H9 (cell line): ENCODE measurements at regions not wholly inside any gene's neighbourhood (a gene's known extent, or its start where the extent isn't known, plus 50 kb on each side); places are given as distances from the start of the nearest gene placed in this dataset.

ENCODE experiments used
- DNase-seq: peaks from one replicate; pipeline ENCODE4 v3.0.0-alpha.2; 2017
- H2AFZ ChIP-seq: one replicate; pipeline ENCODE4 v1.6.1; 2013; ENCODE audit warnings: mild to moderate bottlenecking, low read length, control low read depth, moderate library complexity
- H2AK5ac ChIP-seq: 2 replicates; pipeline ENCODE4 v1.6.1; 2013; ENCODE audit warnings: low read length, control low read depth, mixed read lengths; ENCODE audit not compliant: insufficient read length
- H2BK120ac ChIP-seq: one replicate; pipeline ENCODE4 v1.6.1; 2013; ENCODE audit warnings: low read depth, mild to moderate bottlenecking, low read length, control low read depth, inconsistent platforms; ENCODE audit not compliant: poor library complexity, severe bottlenecking
- H2BK12ac ChIP-seq: 2 replicates; pipeline ENCODE4 v1.6.1; 2013; ENCODE audit warnings: low read length, control low read depth, mixed read lengths, low read depth; ENCODE audit not compliant: insufficient read length
- H2BK15ac ChIP-seq: 2 replicates; pipeline ENCODE4 v1.6.1; 2013; ENCODE audit warnings: low read depth, low read length, control low read depth
- H2BK20ac ChIP-seq: one replicate; pipeline ENCODE4 v1.6.1; 2013; ENCODE audit warnings: low read depth, mild to moderate bottlenecking, low read length, control low read depth, inconsistent platforms; ENCODE audit not compliant: poor library complexity, severe bottlenecking
- H2BK5ac ChIP-seq: 2 replicates; pipeline ENCODE4 v1.6.1; 2013; ENCODE audit warnings: low read length, control low read depth, mixed read lengths; ENCODE audit not compliant: insufficient read length
- H3K14ac ChIP-seq: 2 replicates; pipeline ENCODE4 v1.6.1; 2013; ENCODE audit warnings: low read length, control low read depth; ENCODE audit not compliant: insufficient read depth
- H3K18ac ChIP-seq: 2 replicates; pipeline ENCODE4 v1.6.1; 2013; ENCODE audit warnings: low read depth, mild to moderate bottlenecking, mixed read lengths, low read length, control low read depth; ENCODE audit not compliant: insufficient read length
- H3K23ac ChIP-seq: 2 replicates; pipeline ENCODE4 v1.6.1; 2013; ENCODE audit warnings: low read length, control low read depth, mixed read lengths, low read depth; ENCODE audit not compliant: insufficient read length
- H3K23me2 ChIP-seq: 2 replicates; pipeline ENCODE4 v1.6.1; 2013; ENCODE audit warnings: low read depth, mild to moderate bottlenecking, mixed read lengths, low read length, control low read depth; ENCODE audit not compliant: insufficient read length, poor library complexity, severe bottlenecking
- H3K27ac ChIP-seq: 2 replicates; pipeline ENCODE4 v1.5.1; 2013; ENCODE audit warnings: low read length, control low read depth, mixed read lengths, low read depth; ENCODE audit not compliant: insufficient read length
- H3K27me3 ChIP-seq: 2 replicates; pipeline ENCODE4 v1.6.1; 2013; ENCODE audit warnings: low read length, control low read depth, inconsistent platforms; ENCODE audit not compliant: insufficient read depth
- H3K4ac ChIP-seq: 2 replicates; pipeline ENCODE4 v1.6.1; 2013; ENCODE audit warnings: low read depth, mild to moderate bottlenecking, control low read depth, inconsistent platforms, low read length, moderate library complexity
- H3K4me1 ChIP-seq: 2 replicates; pipeline ENCODE4 v1.6.1; 2013; ENCODE audit warnings: low read length, control low read depth, inconsistent platforms; ENCODE audit not compliant: insufficient read depth
- H3K4me2 ChIP-seq: 2 replicates; pipeline ENCODE4 v1.6.1; 2013; ENCODE audit warnings: low read length, control low read depth, mixed read lengths; ENCODE audit not compliant: insufficient read length, insufficient read depth
- H3K56ac ChIP-seq: 2 replicates; pipeline ENCODE4 v1.6.1; 2013; ENCODE audit warnings: low read depth, mild to moderate bottlenecking, mixed read lengths, low read length, control low read depth; ENCODE audit not compliant: insufficient read length
- H3K79me1 ChIP-seq: 2 replicates; pipeline ENCODE4 v1.6.1; 2013; ENCODE audit warnings: low read depth, mild to moderate bottlenecking, moderate library complexity, low read length, control low read depth, inconsistent platforms; ENCODE audit not compliant: insufficient read depth, poor library complexity, severe bottlenecking
- H3K79me2 ChIP-seq: 2 replicates; pipeline ENCODE4 v1.6.1; 2013; ENCODE audit warnings: low read length, control low read depth, inconsistent platforms; ENCODE audit not compliant: insufficient read depth
- H3K9ac ChIP-seq: 2 replicates; pipeline ENCODE4 v1.6.1; 2013; ENCODE audit warnings: low read length, control low read depth, mixed read lengths; ENCODE audit not compliant: insufficient read length; ENCODE audit errors: extremely low read depth
- H3K9me3 ChIP-seq: one replicate; pipeline ENCODE4 v1.6.1; 2013; ENCODE audit warnings: low read depth, low read length, inconsistent platforms; ENCODE audit not compliant: control insufficient read depth
- H3T11ph ChIP-seq: one replicate; pipeline ENCODE4 v1.6.1; 2013; ENCODE audit warnings: mild to moderate bottlenecking, low read length, control low read depth, inconsistent platforms
- H4K20me1 ChIP-seq: one replicate; pipeline ENCODE4 v1.6.1; 2013; ENCODE audit not compliant: control insufficient read depth, insufficient read length, insufficient read depth
- H4K5ac ChIP-seq: 2 replicates; pipeline ENCODE4 v1.6.1; 2013; ENCODE audit warnings: low read depth, mild to moderate bottlenecking, mixed read lengths, low read length, control low read depth; ENCODE audit not compliant: insufficient read length
- H4K8ac ChIP-seq: replicated peaks from 2 replicates; pipeline ENCODE4 v1.6.1; 2013; ENCODE audit warnings: low read length, control low read depth, mixed read lengths, low read depth; ENCODE audit not compliant: insufficient read length
- H4K91ac ChIP-seq: 2 replicates; pipeline ENCODE4 v1.6.1; 2013; ENCODE audit warnings: low read depth, mild to moderate bottlenecking, moderate library complexity, mixed read lengths, low read length, control low read depth; ENCODE audit not compliant: insufficient read length
- H3K27ac Mint-ChIP-seq, 3 experiments: 2 replicates in 2 of 3; 3 replicates in 1 of 3; pipeline ENCODE4 v1.8.0; 2020 to 2021; ENCODE audit warnings: mixed read lengths in 3 of 3, mild to moderate bottlenecking in 1 of 3, moderate library complexity in 1 of 3
- H3K27me3 Mint-ChIP-seq: 2 replicates; pipeline ENCODE4 v1.8.0; 2021; ENCODE audit warnings: low read depth, mild to moderate bottlenecking, moderate library complexity, mixed read lengths
- H3K36me3 Mint-ChIP-seq, 3 experiments: 2 replicates in 2 of 3; 3 replicates in 1 of 3; pipeline ENCODE4 v1.8.0; 2020 to 2021; ENCODE audit warnings: low read depth in 3 of 3, mixed read lengths in 3 of 3; ENCODE audit not compliant: insufficient read depth in 1 of 3
- H3K4me1 Mint-ChIP-seq, 2 experiments: 2 replicates each; pipeline ENCODE4 v1.8.0; 2020; ENCODE audit warnings: mixed read lengths in 2 of 2
- H3K4me3 Mint-ChIP-seq, 2 experiments: 2 replicates in 1 of 2; 3 replicates in 1 of 2; pipeline ENCODE4 v1.8.0; 2020 to 2021; ENCODE audit warnings: mild to moderate bottlenecking in 2 of 2, mixed read lengths in 2 of 2, moderate library complexity in 1 of 2
- H3K9me3 Mint-ChIP-seq, 2 experiments: 2 replicates in 1 of 2; 3 replicates in 1 of 2; pipeline ENCODE4 v1.8.0; 2020; ENCODE audit warnings: mild to moderate bottlenecking in 2 of 2, mixed read lengths in 2 of 2, moderate library complexity in 1 of 2
- WGBS: extraction: QIAGEN DNeasy Blood & Tissue Kit; methylation state at CpG from one replicate; pipeline ENCODE4 v1.1.7; 2013; ENCODE audit warnings: missing lambda C conversion rate, low lambda C conversion rate, mixed read lengths; ENCODE audit not compliant: insufficient read length; ENCODE audit errors: extremely low coverage; 5-methylcytosine and 5-hydroxymethylcytosine counted together
- TF ChIP-seq, protein P1 (sequence below): fragments of 200-600 bp; sonication (generic); conservative IDR thresholded peaks from 3 replicates; pipeline ENCODE4 v1.8.0; 2021; ENCODE audit warnings: antibody characterized with exemption, mild to moderate bottlenecking

DNA sequence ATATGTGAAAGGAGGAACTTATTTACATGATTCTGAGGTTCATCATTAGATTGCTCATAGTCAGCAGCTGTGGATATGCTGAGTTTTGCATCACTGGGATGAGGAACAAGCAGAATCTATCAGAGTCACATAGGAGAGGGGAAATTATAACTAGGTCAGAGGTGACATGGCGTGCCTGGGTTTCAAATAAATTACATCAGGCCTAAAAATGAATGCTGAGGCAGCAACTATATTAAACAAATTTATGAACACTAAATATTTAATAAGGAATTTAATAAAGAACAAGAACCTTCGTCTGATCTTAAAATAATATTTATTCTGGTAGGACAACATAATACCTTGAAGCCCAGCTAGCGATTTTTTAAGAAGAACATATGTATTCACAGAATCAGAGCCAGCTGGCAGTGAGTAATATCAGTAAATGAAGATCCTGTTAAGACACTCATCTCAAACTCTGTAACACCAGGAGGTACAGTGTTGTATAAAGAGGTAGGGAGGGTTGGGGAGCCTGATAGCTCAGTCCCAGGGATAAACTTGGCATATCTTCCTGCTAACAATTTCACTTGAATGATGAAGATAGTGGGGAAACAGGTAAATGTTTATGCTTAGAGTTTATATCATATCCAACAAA, 60.9 kb upstream of the HS3ST1 start:
- Histone ChIP-seq H3K79me1 (no peaks in the 10 kb centered on the region), H3K4me2 (no peak overlapping the region), H2AFZ (no peak overlapping the region), H3K56ac (no peak overlapping the region), H3K4ac (no peak overlapping the region), H3K18ac (no peak overlapping the region), H2BK120ac (no peak overlapping the region), H2BK12ac (no peak overlapping the region), H3K23me2 (no peaks in the 10 kb centered on the region), H2BK5ac (no peak overlapping the region), H4K91ac (no peak overlapping the region), H4K8ac (no peak overlapping the region), H3K4me1 (no peaks in the 10 kb centered on the region), H3T11ph (no peak overlapping the region), H4K5ac (no peak overlapping the region), H3K9me3 (no peaks in the 10 kb centered on the region), H3K9ac (no peak overlapping the region), H3K23ac (no peak overlapping the region), H3K79me2 (no peaks in the 10 kb centered on the region), H3K14ac (no peak overlapping the region), H3K27me3 (no peaks in the 10 kb centered on the region), H2AK5ac (no peak overlapping the region), H4K20me1 (no peaks in the 10 kb centered on the region), H2BK20ac (no peak overlapping the region), H2BK15ac (no peak overlapping the region), H3K27ac (no peak overlapping the region)
- no peaks in the 10 kb centered on the region for H3K4me1 Mint-ChIP-seq
- no peaks in the 10 kb centered on the region; a peak in 1 of 7 replicates for H3K36me3 Mint-ChIP-seq
- TF ChIP-seq, protein P1, sequence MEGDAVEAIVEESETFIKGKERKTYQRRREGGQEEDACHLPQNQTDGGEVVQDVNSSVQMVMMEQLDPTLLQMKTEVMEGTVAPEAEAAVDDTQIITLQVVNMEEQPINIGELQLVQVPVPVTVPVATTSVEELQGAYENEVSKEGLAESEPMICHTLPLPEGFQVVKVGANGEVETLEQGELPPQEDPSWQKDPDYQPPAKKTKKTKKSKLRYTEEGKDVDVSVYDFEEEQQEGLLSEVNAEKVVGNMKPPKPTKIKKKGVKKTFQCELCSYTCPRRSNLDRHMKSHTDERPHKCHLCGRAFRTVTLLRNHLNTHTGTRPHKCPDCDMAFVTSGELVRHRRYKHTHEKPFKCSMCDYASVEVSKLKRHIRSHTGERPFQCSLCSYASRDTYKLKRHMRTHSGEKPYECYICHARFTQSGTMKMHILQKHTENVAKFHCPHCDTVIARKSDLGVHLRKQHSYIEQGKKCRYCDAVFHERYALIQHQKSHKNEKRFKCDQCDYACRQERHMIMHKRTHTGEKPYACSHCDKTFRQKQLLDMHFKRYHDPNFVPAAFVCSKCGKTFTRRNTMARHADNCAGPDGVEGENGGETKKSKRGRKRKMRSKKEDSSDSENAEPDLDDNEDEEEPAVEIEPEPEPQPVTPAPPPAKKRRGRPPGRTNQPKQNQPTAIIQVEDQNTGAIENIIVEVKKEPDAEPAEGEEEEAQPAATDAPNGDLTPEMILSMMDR: no peak
- no CpG with 5 or more reads among the region's 3 CpGs for WGBS
- H3K4me3 Mint-ChIP-seq: no peak overlapping the region
- no peaks in the 10 kb centered on the region for H3K27me3 Mint-ChIP-seq
- DNase-seq: no peak
- no peak overlapping the region for H3K27ac Mint-ChIP-seq
- peaks cover 0 to 4% of the 10 kb centered on the region in 2 experiments; a peak in 1 of 5 replicates for H3K9me3 Mint-ChIP-seq
